SK-N-SH treated with all-trans-retinoic acid at 6 μM for 48 hours (cell line): ENCODE measurements at regions not wholly inside any gene's neighbourhood (a gene's known extent, or its start where the extent isn't known, plus 50 kb on each side); places are given as distances from the start of the nearest gene placed in this dataset.

Experiments used
- ATAC-seq: fragments of 200-7000 bp; cut with Tn5 transposase; 3 replicates; pipeline ENCODE4 v1.9.1; 2020; ENCODE audit warnings: mild to moderate bottlenecking, moderate library complexity
- ARNTL ChIP-seq: fragments of 450-650 bp; formaldehyde crosslinking; IDR thresholded peaks from 2 replicates; pipeline ENCODE4 v1.5.0; 2020; ENCODE audit warnings: low read depth, mild to moderate bottlenecking, moderate library complexity, borderline replicate concordance
- BACH2 ChIP-seq: fragments of 250-450 bp; sonication (Bioruptor Pico); IDR thresholded peaks from 2 replicates; pipeline ENCODE4 v1.9.0; 2021; ENCODE audit warnings: mild to moderate bottlenecking, borderline replicate concordance
- CSDC2 ChIP-seq: fragments of 250-450 bp; sonication (Bioruptor Pico); IDR thresholded peaks from 2 replicates; pipeline ENCODE4 v1.5.0; 2020; ENCODE audit warnings: mild to moderate bottlenecking, moderate library complexity
- ESRRG ChIP-seq: fragments of 250-450 bp; sonication (Bioruptor Pico); IDR thresholded peaks from 2 replicates; pipeline ENCODE4 v1.6.1; 2021; ENCODE audit warnings: mild to moderate bottlenecking
- GLIS3 ChIP-seq: fragments of 250-450 bp; sonication (Bioruptor Pico); IDR thresholded peaks from 2 replicates; pipeline ENCODE4 v1.5.0; 2020; ENCODE audit warnings: mild to moderate bottlenecking, moderate library complexity
- ISL1 ChIP-seq: fragments of 250-450 bp; sonication (Bioruptor Pico); IDR thresholded peaks from 2 replicates; pipeline ENCODE4 v2.1.2; 2022; ENCODE audit warnings: mild to moderate bottlenecking, moderate library complexity
- OSR1 ChIP-seq: fragments of 250-450 bp; sonication (Bioruptor Pico); IDR thresholded peaks from 2 replicates; pipeline ENCODE4 v1.8.0; 2022; ENCODE audit warnings: moderate library complexity, mild to moderate bottlenecking, inconsistent platforms
- PPARA ChIP-seq: fragments of 250-450 bp; sonication (Bioruptor Pico); IDR thresholded peaks from 2 replicates; pipeline ENCODE4 v1.5.0; 2020; ENCODE audit warnings: mild to moderate bottlenecking, borderline replicate concordance
- SNAI2 ChIP-seq: fragments of 250-450 bp; sonication (Bioruptor Pico); IDR thresholded peaks from 2 replicates; pipeline ENCODE4 v1.5.0; 2020; ENCODE audit warnings: mild to moderate bottlenecking, moderate library complexity
- TCF4 ChIP-seq: fragments of 250-450 bp; sonication (Bioruptor Pico); IDR thresholded peaks from 2 replicates; pipeline ENCODE4 v1.8.0; 2021; ENCODE audit warnings: mild to moderate bottlenecking, moderate library complexity, borderline replicate concordance
- TOX ChIP-seq: fragments of 250-450 bp; sonication (Bioruptor Pico); IDR thresholded peaks from 2 replicates; pipeline ENCODE4 v1.8.0; 2021; ENCODE audit warnings: mild to moderate bottlenecking, moderate library complexity, borderline replicate concordance
- ZC3H10 ChIP-seq: fragments of 250-450 bp; sonication (Bioruptor Pico); IDR thresholded peaks from 2 replicates; pipeline ENCODE4 v1.5.1; 2021; ENCODE audit warnings: mild to moderate bottlenecking, moderate library complexity
- ZFP3 ChIP-seq: fragments of 250-450 bp; sonication (Bioruptor Pico); IDR thresholded peaks from 2 replicates; pipeline ENCODE4 v1.5.0; 2020; ENCODE audit warnings: mild to moderate bottlenecking, moderate library complexity
- ZFP30 ChIP-seq: fragments of 450-650 bp; formaldehyde crosslinking; IDR thresholded peaks from 2 replicates; pipeline ENCODE4 v1.5.0; 2022; ENCODE audit warnings: mild to moderate bottlenecking, moderate library complexity
- ZNF565 ChIP-seq: fragments of 450-650 bp; formaldehyde crosslinking; conservative IDR thresholded peaks from 2 replicates; pipeline ENCODE4 v1.5.0; 2020; ENCODE audit warnings: low read depth, mild to moderate bottlenecking, moderate library complexity
- ZNF70 ChIP-seq: fragments of 450-650 bp; formaldehyde crosslinking; IDR thresholded peaks from 2 replicates; pipeline ENCODE4 v1.5.0; 2020; ENCODE audit warnings: mild to moderate bottlenecking, moderate library complexity
- TF ChIP-seq, protein P1 (sequence below): fragments of 250-450 bp; sonication (Bioruptor Pico); IDR thresholded peaks from 2 replicates; pipeline ENCODE4 v1.5.1; 2020; ENCODE audit warnings: low read depth, mild to moderate bottlenecking, moderate library complexity
- TF ChIP-seq, protein P2 (sequence below): fragments of 250-450 bp; sonication (Bioruptor Pico); IDR thresholded peaks from 2 replicates; pipeline ENCODE4 v1.5.0; 2020; ENCODE audit warnings: mild to moderate bottlenecking, moderate library complexity
- TF ChIP-seq, protein P3 (sequence below): fragments of 250-450 bp; sonication (Bioruptor Pico); IDR thresholded peaks from 2 replicates; pipeline ENCODE4 v1.8.0; 2020; ENCODE audit warnings: mild to moderate bottlenecking, moderate library complexity, borderline replicate concordance
- TF ChIP-seq, protein P4 (sequence below): fragments of 250-450 bp; sonication (Bioruptor Pico); IDR thresholded peaks from 2 replicates; pipeline ENCODE4 v1.8.0; 2021; ENCODE audit warnings: low read depth, mild to moderate bottlenecking, moderate library complexity, borderline replicate concordance

DNA sequence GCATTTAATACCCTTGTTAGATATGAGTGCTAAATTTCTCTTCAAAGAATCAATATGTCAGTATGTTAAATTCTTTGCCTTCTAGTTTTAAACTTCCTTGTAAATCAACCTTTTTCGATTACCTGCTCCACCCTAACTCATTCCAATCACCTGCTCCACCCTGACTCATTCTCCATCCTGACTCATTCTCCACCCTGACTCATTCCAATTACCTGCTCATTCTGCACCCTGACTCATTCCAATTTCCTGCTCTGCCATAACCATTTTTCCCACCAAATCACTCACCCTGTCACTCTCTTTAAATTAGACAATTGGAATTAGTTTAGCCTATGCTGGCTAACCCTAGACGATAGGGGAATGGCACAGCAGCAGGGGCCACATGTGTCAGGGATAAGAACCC lies 519.5 kb upstream of the LRRC4C start:
- TF ChIP-seq CSDC2 (CRISPR knock-in tag) = no peak
- no peak for TF ChIP-seq ISL1 (CRISPR knock-in tag)
- TF ChIP-seq ZNF70 (CRISPR knock-in tag) = no peak
- TF ChIP-seq, protein P1, sequence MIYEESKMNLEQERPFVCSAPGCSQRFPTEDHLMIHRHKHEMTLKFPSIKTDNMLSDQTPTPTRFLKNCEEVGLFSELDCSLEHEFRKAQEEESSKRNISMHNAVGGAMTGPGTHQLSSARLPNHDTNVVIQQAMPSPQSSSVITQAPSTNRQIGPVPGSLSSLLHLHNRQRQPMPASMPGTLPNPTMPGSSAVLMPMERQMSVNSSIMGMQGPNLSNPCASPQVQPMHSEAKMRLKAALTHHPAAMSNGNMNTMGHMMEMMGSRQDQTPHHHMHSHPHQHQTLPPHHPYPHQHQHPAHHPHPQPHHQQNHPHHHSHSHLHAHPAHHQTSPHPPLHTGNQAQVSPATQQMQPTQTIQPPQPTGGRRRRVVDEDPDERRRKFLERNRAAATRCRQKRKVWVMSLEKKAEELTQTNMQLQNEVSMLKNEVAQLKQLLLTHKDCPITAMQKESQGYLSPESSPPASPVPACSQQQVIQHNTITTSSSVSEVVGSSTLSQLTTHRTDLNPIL (CRISPR knock-in tag) = no peak
- no peak for TF ChIP-seq TCF4
- ATAC-seq = no peak

DNA sequence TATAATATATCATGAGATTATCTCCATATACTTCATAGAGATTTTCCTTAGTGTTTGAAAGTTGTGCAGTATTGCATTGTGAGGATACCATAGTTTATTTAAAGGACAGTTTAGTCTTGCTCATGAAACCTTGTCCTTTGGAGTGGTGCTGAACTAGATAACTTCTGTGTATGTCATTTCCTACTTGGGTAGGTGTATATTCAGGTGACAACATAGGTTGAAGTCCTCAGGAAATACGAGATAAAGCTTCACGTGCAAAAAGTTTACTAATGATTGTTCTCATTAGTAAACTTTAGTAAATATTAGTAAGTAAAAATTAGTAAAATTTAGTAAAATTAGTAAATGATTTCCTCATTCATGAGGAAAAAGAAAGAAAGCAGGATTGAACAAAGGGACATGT lies 521.3 kb upstream of the LRRC4C start:
- no peak for TF ChIP-seq ZC3H10 (CRISPR knock-in tag)
- TF ChIP-seq, protein P1 (CRISPR knock-in tag) = no peak
- no peak for TF ChIP-seq OSR1 (CRISPR knock-in tag)
- TF ChIP-seq ESRRG (CRISPR knock-in tag) = no peak
- no peak for TF ChIP-seq PPARA
- TF ChIP-seq, protein P2, sequence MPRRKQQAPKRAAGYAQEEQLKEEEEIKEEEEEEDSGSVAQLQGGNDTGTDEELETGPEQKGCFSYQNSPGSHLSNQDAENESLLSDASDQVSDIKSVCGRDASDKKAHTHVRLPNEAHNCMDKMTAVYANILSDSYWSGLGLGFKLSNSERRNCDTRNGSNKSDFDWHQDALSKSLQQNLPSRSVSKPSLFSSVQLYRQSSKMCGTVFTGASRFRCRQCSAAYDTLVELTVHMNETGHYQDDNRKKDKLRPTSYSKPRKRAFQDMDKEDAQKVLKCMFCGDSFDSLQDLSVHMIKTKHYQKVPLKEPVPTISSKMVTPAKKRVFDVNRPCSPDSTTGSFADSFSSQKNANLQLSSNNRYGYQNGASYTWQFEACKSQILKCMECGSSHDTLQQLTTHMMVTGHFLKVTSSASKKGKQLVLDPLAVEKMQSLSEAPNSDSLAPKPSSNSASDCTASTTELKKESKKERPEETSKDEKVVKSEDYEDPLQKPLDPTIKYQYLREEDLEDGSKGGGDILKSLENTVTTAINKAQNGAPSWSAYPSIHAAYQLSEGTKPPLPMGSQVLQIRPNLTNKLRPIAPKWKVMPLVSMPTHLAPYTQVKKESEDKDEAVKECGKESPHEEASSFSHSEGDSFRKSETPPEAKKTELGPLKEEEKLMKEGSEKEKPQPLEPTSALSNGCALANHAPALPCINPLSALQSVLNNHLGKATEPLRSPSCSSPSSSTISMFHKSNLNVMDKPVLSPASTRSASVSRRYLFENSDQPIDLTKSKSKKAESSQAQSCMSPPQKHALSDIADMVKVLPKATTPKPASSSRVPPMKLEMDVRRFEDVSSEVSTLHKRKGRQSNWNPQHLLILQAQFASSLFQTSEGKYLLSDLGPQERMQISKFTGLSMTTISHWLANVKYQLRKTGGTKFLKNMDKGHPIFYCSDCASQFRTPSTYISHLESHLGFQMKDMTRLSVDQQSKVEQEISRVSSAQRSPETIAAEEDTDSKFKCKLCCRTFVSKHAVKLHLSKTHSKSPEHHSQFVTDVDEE = no peak
- no peak for TF ChIP-seq ZFP30
- no peak for TF ChIP-seq CSDC2 (CRISPR knock-in tag)
- no peak for TF ChIP-seq TOX
- no peak for ATAC-seq

DNA sequence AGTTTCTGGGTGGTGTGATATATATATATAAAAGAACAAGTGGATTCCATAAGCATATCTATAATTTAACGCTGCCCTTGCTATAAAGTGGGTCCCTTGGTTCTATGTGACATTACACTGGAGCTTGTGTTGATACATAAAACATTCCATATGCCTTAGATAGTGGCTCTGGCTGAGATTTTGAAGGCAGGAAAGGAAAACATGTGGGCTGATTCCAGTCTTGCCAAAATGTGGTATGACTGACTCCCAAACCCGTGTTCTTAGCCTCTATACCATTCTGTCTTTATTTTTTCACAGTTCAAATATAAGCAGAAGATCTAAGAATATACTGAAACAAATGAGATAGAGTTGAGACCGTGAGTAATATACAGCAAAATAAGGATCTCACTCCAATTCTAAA lies 522.8 kb upstream of the LRRC4C start:
- no peak for ATAC-seq
- no peak for TF ChIP-seq TCF4
- TF ChIP-seq, protein P3, sequence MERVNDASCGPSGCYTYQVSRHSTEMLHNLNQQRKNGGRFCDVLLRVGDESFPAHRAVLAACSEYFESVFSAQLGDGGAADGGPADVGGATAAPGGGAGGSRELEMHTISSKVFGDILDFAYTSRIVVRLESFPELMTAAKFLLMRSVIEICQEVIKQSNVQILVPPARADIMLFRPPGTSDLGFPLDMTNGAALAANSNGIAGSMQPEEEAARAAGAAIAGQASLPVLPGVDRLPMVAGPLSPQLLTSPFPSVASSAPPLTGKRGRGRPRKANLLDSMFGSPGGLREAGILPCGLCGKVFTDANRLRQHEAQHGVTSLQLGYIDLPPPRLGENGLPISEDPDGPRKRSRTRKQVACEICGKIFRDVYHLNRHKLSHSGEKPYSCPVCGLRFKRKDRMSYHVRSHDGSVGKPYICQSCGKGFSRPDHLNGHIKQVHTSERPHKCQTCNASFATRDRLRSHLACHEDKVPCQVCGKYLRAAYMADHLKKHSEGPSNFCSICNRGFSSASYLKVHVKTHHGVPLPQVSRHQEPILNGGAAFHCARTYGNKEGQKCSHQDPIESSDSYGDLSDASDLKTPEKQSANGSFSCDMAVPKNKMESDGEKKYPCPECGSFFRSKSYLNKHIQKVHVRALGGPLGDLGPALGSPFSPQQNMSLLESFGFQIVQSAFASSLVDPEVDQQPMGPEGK (CRISPR knock-in tag) = no peak
- TF ChIP-seq ARNTL = no peak
- TF ChIP-seq, protein P2 = no peak
- no peak for TF ChIP-seq ISL1 (CRISPR knock-in tag)
- no peak for TF ChIP-seq ZNF70 (CRISPR knock-in tag)
- TF ChIP-seq ZNF565 = no peak
- no peak for TF ChIP-seq PPARA
- TF ChIP-seq ZFP3 (CRISPR knock-in tag) = no peak
- TF ChIP-seq ZC3H10 (CRISPR knock-in tag) = no peak
- no peak for TF ChIP-seq SNAI2 (CRISPR knock-in tag)
- TF ChIP-seq BACH2 (CRISPR knock-in tag) = no peak
- TF ChIP-seq GLIS3 (CRISPR knock-in tag) = no peak
- no peak for TF ChIP-seq OSR1 (CRISPR knock-in tag)
- TF ChIP-seq, protein P4, sequence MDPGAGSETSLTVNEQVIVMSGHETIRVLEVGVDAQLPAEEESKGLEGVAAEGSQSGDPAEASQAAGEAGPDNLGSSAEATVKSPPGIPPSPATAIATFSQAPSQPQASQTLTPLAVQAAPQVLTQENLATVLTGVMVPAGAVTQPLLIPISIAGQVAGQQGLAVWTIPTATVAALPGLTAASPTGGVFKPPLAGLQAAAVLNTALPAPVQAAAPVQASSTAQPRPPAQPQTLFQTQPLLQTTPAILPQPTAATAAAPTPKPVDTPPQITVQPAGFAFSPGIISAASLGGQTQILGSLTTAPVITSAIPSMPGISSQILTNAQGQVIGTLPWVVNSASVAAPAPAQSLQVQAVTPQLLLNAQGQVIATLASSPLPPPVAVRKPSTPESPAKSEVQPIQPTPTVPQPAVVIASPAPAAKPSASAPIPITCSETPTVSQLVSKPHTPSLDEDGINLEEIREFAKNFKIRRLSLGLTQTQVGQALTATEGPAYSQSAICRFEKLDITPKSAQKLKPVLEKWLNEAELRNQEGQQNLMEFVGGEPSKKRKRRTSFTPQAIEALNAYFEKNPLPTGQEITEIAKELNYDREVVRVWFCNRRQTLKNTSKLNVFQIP (CRISPR knock-in tag) = no peak
